GM20000 (cell line): ENCODE measurements at regions not wholly inside any gene's neighbourhood (a gene's known extent, or its start where the extent isn't known, plus 50 kb on each side); places are given as distances from the start of the nearest gene placed in this dataset.

Experiments used
- DNase-seq: peaks from one replicate; pipeline ENCODE4 v3.0.0; 2012; ENCODE audit warnings: low spot score
- TF ChIP-seq, protein P1 (sequence below): IDR thresholded peaks from 2 replicates; pipeline ENCODE4 v1.5.1; 2012; ENCODE audit warnings: mild to moderate bottlenecking, control low read depth; ENCODE audit errors: extremely low read depth, missing control alignments

DNA sequence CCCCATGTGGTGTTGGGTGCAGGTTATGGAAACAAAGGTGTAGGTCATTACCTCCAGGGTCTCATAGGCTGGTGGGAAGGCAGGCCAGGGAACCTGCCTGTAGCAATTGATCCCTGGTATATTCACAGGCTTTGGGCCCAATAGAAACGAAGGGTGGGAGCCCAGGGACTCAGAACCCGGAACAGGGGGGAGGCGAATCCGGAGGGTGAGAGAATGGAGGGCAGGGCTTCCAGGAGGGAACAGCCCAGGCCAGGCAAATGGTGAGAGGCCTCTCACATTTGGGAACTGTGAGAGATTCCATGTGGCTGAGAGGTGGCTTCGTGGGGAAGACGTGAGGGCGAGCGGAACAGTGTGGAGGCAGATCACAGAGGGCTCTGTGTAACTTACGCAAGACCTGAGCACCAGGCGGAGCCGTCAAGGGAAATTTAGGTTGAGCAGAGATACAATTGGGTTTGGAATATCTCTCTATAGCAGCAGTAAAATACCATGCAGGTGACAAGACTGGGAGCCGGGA is 267.1 kb downstream of the ERMARD start:
- DNase-seq = no peak
- TF ChIP-seq, protein P1, sequence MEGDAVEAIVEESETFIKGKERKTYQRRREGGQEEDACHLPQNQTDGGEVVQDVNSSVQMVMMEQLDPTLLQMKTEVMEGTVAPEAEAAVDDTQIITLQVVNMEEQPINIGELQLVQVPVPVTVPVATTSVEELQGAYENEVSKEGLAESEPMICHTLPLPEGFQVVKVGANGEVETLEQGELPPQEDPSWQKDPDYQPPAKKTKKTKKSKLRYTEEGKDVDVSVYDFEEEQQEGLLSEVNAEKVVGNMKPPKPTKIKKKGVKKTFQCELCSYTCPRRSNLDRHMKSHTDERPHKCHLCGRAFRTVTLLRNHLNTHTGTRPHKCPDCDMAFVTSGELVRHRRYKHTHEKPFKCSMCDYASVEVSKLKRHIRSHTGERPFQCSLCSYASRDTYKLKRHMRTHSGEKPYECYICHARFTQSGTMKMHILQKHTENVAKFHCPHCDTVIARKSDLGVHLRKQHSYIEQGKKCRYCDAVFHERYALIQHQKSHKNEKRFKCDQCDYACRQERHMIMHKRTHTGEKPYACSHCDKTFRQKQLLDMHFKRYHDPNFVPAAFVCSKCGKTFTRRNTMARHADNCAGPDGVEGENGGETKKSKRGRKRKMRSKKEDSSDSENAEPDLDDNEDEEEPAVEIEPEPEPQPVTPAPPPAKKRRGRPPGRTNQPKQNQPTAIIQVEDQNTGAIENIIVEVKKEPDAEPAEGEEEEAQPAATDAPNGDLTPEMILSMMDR = no peak

DNA sequence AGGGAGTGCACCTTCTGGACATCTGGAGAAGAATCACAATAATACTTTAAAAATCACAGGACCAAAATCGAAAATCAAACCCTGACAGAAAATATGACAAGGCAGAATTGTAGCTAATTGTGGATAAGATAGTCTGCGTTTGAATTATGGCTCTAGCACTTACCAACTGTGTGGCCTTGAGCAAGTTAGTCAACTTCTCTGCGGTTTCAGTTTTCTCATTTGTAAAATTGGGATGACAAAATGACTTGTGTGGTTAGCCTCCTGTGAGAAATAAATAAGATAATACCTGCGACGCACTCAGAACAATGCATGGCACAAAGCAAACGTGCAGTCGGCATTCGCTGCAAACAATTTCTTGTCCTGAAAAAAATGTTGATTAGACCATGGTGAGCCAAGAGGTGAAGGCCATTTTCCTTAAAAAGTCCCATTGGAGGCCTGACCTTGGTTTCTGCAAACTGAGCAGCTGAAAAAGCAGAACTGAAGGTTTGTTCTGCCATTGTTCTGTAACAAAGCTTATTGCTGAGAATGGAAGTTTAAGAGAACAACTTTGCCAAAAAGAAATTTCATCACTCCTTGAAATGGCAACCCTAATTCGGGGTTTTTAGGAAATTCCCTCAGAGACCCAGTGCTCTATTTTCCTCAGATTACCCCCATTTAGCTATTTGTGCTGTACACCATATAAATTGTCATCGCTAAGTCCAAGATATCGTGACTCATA is 266.3 kb downstream of the ERMARD start:
- TF ChIP-seq, protein P1 = no peak
- DNase-seq = no peak

DNA sequence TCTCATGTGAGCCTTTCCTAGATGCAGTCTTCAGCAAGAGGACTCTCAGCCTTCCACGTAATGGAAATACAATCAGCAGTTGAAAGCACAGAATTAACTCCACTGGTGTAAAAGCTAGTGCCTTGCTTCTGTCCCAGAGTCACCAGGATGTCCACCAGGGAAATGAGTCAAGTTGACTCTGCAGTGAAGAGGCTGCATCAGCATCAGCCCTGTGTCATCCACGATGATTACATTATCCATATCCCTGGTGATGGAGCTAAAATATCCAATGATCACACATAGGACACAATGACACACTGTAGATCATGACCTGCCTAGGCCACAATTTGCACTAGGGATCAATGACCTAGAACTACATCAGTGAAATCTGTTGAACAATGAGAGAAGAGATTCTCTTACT is 262.4 kb downstream of the ERMARD start:
- no peak for DNase-seq
- TF ChIP-seq, protein P1 = no peak

DNA sequence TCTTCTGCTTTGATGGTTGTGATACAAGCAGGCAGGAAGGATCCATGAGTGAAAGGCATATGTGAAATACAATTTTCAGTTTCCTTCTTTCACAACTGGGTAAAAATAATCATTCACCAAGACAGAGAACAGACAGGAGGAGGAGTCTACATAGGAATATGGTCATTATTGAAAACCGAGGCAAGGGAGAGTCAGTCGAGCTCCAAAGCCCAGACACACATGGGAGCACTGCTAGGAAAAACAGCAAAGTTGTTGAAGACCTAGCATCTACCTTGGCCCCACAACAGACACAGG is 260.6 kb downstream of the ERMARD start:
- TF ChIP-seq, protein P1 = no peak
- no peak for DNase-seq

DNA sequence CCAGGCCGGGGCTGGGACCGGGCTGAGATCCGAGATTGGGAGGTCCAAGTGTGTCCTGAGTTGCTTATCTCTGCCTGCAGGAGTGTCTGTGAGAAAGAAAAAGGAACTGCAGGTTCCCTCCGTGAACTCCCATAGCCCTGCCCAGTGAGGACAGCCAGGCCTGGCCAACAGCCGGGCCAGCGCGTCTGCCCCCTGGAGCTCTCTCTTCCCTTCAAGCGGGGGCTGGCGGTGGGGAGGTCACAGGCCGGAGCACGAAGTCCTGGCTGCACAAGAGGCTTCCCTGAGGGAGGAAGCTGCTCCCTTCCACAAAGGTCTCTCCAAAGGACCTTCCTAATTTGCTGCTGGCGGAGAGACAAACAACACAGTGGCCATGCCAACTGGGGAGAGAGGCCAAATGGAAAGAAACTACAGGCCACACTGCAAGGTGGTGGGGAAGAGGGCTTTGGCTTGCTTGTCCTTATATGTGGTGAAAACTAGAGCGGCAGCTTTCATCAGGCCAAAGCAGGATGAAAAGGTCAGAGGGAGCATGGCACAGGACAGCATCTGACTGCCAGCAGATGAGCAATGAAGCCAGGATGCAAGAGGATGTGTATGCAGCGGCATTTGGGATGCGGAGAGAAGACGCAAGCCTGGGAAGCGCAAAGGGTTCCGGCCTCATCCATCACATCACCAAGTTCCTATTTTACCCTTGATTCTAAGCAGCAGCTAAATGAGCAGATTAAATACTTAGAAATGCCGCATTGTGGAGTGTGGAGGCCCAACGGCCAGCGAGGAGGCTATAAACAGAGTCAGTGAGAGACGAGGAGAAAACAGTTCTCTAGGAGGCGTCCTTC is 260.0 kb downstream of the ERMARD start:
- TF ChIP-seq, protein P1 = no peak
- no peak for DNase-seq

DNA sequence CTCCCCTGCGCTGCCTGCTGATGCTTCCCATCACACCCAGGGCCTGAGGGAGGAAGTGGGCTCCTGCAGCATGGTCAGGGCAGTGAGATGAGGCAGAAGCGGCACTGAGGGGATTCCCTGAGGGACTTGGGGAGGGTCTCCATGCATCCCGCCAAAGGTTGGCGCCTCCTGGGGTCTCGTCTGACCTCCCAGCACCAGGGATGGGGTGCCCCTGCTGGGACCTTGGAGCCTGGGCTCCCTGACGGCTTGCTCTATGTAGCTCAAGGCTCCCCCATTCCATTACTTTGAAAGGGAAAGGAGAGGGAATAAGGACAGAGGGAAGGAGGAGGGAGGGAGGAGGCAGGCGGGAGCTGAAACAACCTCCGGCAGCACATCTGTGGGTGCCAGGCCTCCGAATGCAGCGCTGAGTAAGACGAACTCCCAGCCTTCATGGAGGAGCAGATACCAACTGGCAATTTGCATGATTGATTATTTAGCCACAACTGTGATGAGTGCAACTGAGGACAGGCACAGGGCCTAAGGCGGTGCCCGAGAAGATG is 259.3 kb downstream of the ERMARD start:
- no peak for DNase-seq
- TF ChIP-seq, protein P1 = no peak

DNA sequence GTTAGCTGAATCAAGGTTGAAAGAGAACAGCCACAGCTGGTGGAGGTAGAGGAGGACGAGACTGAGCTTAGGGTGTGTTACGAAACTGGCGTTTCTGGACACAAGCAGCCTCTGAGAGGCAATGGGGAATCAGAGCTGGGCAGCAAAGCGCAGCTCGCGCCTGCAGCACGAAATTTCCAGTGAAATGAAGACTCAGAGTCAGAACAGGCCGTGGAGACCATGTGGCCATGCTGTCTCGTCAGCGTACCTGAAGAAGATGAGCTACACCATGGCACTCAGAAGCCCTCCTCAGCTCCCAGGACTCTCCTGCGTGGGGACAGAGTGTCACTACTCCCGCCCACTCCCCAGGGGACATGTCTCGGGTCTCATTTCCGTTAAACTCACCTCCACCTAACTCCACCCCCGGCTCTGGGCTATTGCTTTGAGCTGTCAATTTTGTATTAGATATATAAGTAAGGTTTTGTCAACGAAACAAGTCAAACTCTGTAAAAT is 256.9 kb downstream of the ERMARD start:
- no peak for DNase-seq
- TF ChIP-seq, protein P1 = no peak
